ENCODE measurements at regions not wholly inside any gene's neighbourhood (a gene's known extent, or its start where the extent isn't known, plus 50 kb on each side); places are given as distances from the start of the nearest gene placed in this dataset.

DNA sequence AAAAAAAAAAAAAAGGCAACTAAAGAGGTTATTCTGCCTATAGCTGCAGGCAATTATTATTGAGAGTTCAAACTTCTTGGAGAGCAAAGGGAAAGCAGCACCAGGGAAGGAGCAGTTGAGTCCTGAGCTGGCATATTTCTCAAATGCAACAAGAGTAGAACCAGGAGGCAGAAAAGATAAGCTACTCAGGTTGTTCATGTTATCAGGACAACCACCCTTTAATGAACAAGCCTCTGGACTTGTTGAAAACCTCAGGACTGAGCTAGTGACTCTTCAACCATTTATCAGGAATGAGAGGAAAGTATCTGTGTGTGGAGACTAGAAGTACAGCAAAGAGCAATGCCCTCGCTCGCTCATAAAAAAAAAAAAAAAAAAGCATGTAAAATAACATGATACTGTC lies 183.0 kb downstream of the KCTD12 start:
- Histone ChIP-seq H3K18ac (ENCODE audit: insufficient read length, low read depth, low read length) (no peak overlapping the region), H2AFZ (ENCODE audit: low read length) (no peak overlapping the region), H3K56ac (ENCODE audit: insufficient read length, low read depth, low read length) (no peak overlapping the region), H3K27ac (ENCODE audit: insufficient read length, low read depth, low read length) (no peak overlapping the region), H3K23me2 (ENCODE audit: insufficient read length, low read depth, low read length, poor library complexity, severe bottlenecking) (no peaks in the 10 kb centered on the region), H4K5ac (ENCODE audit: insufficient read length, low read depth, low read length) (no peak overlapping the region), H3K9ac (ENCODE audit: extremely low read depth, insufficient read length, low read length) (no peak overlapping the region), H4K91ac (ENCODE audit: insufficient read length, low read depth, low read length) (no peak overlapping the region), H3K79me2 (ENCODE audit: insufficient read depth, low read length) (no peaks in the 10 kb centered on the region), H4K20me1 (ENCODE audit: control insufficient read depth, insufficient read depth, insufficient read length) (no peaks in the 10 kb centered on the region), H3K4me2 (ENCODE audit: insufficient read depth, insufficient read length, low read length) (no peak overlapping the region), H3K4me1 (ENCODE audit: insufficient read depth, low read length) (no peaks in the 10 kb centered on the region), H3K79me1 (ENCODE audit: insufficient read depth, low read depth, low read length, poor library complexity, severe bottlenecking) (no peaks in the 10 kb centered on the region), H2BK15ac (ENCODE audit: low read depth, low read length) (no peak overlapping the region), H2AK5ac (ENCODE audit: insufficient read length, low read length) (no peak overlapping the region), H2BK120ac (ENCODE audit: low read depth, low read length, poor library complexity, severe bottlenecking) (no peak overlapping the region), H2BK20ac (ENCODE audit: low read depth, low read length, poor library complexity, severe bottlenecking) (no peak overlapping the region), H3K4ac (ENCODE audit: low read depth, low read length) (no peak overlapping the region), H3K9me3 (ENCODE audit: control insufficient read depth, low read depth, low read length) (no peaks in the 10 kb centered on the region), H2BK5ac (ENCODE audit: insufficient read length, low read length) (no peak overlapping the region), H3K23ac (ENCODE audit: insufficient read length, low read depth, low read length) (no peak overlapping the region), H3T11ph (ENCODE audit: low read length) (no peak overlapping the region), H3K27me3 (ENCODE audit: insufficient read depth, low read length) (no peaks in the 10 kb centered on the region), H4K8ac (replicated peaks; ENCODE audit: insufficient read length, low read depth, low read length) (no peak overlapping the region), H3K14ac (ENCODE audit: insufficient read depth, low read length) (no peak overlapping the region), H2BK12ac (ENCODE audit: insufficient read length, low read depth, low read length) (no peak overlapping the region)
- H3K36me3 Mint-ChIP-seq (ENCODE audit: insufficient read depth in 1 of 3, low read depth in 3 of 3): no peaks in the 10 kb centered on the region
- H3K27me3 Mint-ChIP-seq (ENCODE audit: low read depth): no peaks in the 10 kb centered on the region; the same call in 1 of the 2 replicates
- WGBS (ENCODE audit: extremely low coverage, insufficient read length, low lambda C conversion rate): no CpG with 5 or more reads among the region's 2 CpGs
- no peak for DNase-seq
- H3K4me1 Mint-ChIP-seq: no peaks in the 10 kb centered on the region
- no peak overlapping the region for H3K4me3 Mint-ChIP-seq
- no peaks in the 10 kb centered on the region for H3K9me3 Mint-ChIP-seq
- TF ChIP-seq, protein P1, sequence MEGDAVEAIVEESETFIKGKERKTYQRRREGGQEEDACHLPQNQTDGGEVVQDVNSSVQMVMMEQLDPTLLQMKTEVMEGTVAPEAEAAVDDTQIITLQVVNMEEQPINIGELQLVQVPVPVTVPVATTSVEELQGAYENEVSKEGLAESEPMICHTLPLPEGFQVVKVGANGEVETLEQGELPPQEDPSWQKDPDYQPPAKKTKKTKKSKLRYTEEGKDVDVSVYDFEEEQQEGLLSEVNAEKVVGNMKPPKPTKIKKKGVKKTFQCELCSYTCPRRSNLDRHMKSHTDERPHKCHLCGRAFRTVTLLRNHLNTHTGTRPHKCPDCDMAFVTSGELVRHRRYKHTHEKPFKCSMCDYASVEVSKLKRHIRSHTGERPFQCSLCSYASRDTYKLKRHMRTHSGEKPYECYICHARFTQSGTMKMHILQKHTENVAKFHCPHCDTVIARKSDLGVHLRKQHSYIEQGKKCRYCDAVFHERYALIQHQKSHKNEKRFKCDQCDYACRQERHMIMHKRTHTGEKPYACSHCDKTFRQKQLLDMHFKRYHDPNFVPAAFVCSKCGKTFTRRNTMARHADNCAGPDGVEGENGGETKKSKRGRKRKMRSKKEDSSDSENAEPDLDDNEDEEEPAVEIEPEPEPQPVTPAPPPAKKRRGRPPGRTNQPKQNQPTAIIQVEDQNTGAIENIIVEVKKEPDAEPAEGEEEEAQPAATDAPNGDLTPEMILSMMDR (conservative IDR thresholded peaks at IDR 0.05): no peak
- no peak overlapping the region for H3K27ac Mint-ChIP-seq
